DOHH2 (cell line): ENCODE measurements at regions not wholly inside any gene's neighbourhood (a gene's known extent, or its start where the extent isn't known, plus 50 kb on each side); places are given as distances from the start of the nearest gene placed in this dataset.

Experiments used
- CTCF ChIP-seq: fragments of 200-600 bp; sonication (generic); IDR thresholded peaks from one replicate; pipeline ENCODE4 v1.5.1; 2014; ENCODE audit warnings: antibody characterized with exemption, mild to moderate bottlenecking, low read depth, low read length; ENCODE audit not compliant: poor library complexity, severe bottlenecking
- EZH2phosphoT487 ChIP-seq: fragments of 200-600 bp; sonication (generic); IDR thresholded peaks from 2 replicates; pipeline ENCODE4 v1.6.1; 2017; ENCODE audit warnings: borderline replicate concordance, mild to moderate bottlenecking, antibody characterized with exemption, low read length, moderate library complexity, mixed read lengths

- TF ChIP-seq CTCF (no peak), EZH2phosphoT487 (no peak)
Measured at GRCh38 chr6:961407-961960, 268.5 kb upstream of the EXOC2 start.
